Nucleus accumbens (tissue), 56 donors: ENCODE measurements at regions not wholly inside any gene's neighbourhood (a gene's known extent, or its start where the extent isn't known, plus 50 kb on each side); places are given as distances from the start of the nearest gene placed in this dataset.
"Not testable (repeated sequence)": the region's sequence is repeated elsewhere in the genome, so short reads cannot be mapped to it uniquely, and the experiment has no call there.

ENCODE experiments used
- DNase-seq, 56 donors: peaks; one replicate each; lab custom pipeline; 2025; lab: John Stamatoyannopoulos, UW

DNA sequence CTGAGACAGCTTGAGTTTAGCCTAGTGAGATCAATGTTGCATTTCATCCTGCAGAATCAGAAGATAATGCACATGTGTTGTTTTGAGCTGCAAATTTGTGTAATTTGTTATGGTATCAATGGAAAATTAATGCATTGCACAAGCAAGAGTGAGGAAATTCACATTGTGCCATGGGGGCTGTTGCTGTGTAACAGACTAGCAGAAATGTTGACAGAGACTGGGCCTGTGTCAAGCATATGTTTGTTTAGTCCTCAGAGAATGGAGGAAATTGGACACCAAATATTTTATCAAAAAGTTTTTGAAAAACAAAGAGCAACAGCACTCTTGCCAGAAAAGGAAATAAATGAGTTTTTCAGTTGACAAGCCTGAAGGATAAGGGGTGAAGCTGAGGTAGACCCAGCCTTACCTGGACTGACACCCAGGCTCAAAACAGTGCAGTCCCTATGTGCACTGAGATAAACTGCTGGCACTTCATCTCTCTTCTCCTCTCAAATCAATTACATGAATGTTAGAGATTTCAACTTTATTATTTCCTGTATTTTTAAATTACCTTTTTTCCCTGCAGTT lies 1150.0 kb downstream of the FSCB start:
- no peak for DNase-seq

GRCh38 chr14:43356382-43356781 lies 1150.7 kb downstream of the FSCB start:
- no peak for DNase-seq

DNA sequence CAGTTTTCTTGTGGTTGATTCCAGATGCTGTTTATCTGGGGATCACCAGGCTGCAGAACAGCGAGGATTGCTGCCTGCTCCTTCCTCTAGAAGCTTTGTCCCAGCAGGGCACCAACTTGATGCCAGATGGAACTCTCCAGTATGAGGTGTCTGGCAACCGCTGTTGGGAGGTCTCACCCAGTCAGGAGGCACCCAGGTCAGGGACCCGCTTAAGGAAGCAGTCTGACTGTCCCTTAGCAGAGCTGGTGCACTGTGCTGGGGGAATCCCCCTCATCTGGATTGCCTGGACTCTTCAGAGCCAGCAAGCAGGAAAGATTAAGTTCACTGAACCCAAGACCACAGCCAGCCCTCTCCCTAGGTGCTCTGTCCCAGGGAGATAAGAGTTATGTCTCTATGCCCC lies 1165.2 kb downstream of the FSCB start:
- no peak for DNase-seq

DNA sequence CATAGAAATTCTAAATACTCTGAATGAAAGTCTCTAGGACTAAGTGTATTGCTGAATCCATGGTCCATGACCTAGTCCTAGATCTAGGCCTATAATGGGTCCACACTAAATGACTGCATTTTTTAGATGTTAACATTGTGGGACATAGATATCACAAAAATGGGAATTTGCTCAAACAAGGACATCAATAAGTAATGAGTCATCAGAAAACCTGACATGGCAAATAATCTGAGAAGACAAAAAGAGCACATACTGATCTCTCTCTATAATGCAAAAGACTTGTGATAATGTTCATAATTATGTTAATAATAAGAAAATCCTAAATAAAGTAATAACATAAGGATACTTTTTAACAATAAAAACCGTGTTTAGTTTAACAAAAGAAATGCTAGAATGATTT lies 1168.4 kb downstream of the FSCB start:
- DNase-seq: no peak

- no peak for DNase-seq
These were observed 1170.7 kb downstream of the FSCB start for GRCh38 chr14:43336351-43336750.

- not testable (repeated sequence) for DNase-seq
These were observed 1180.3 kb downstream of the FSCB start for GRCh38 chr14:43326501-43327407.

DNA sequence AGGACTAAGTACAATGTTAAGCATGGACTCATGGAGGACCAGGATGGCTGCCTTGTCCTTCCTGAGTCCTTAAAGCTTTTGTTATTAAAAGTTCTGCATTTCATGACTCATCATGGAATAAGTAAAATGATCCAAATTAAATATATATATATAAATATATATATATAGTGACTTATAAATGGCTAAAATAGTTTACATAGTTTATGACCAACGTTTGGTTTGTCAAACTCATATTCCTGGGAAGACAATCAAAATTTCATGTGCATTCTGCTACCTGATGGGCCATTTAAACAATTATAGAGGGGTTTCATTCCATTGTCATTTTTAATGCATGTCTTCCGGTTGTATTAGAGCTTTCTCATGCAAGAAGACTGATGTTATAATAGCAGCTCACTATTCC lies 1190.7 kb downstream of the FSCB start:
- no peak for DNase-seq

- no peak for DNase-seq
These were observed 1193.4 kb downstream of the FSCB start for GRCh38 chr14:43313719-43314118.

DNA sequence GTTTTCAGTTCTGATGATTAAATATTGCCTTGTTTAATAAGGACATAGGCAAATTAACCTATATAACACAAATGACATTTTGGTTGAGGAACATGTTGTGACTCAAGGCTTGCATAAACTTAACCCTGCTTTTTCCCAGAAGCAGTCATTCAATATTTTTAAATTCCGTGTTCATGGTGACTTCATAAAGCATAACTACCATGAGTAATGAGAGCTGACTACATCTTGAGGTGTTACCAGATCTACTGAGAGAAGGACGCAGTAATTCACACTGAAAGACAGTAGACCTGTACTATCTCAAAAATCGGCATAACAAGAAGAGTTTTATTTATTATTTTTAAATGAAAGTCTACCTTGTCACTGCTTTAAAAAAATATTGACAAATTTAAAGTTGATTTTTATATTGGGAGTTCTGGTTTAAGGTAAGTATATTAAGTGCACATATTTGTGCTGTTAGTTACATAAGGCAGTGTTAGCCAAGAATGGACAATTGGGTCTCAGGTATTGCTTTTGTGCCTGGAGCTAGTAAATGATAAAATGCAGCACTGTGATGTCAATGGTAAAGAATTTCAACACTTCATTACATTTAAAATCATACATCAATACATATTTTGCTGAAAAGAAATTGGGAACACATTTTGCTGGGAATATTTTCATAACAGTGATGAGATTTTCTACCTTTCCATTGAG lies 1198.5 kb downstream of the FSCB start:
- no peak for DNase-seq

DNA sequence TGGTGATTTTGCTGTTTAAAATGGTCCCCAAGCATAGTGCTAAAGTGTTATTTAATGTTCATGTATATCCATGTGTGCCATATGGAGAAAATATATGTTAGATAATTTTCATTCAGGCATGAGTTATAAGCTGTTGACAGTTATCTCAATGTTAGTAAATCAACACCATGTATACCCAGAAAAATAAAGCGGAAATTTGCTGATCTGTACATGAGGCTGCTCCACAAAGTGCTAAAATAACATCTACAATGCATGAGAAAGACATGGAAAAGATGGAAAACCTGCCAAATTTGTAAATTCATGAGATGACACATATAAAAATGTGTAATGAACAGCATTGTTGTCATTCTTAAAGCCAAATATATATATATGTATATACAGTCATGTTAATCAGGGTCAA lies 1199.2 kb downstream of the FSCB start:
- no peak for DNase-seq

GRCh38 chr14:43306053-43306452 lies 1201.0 kb downstream of the FSCB start:
- no peak for DNase-seq

DNA sequence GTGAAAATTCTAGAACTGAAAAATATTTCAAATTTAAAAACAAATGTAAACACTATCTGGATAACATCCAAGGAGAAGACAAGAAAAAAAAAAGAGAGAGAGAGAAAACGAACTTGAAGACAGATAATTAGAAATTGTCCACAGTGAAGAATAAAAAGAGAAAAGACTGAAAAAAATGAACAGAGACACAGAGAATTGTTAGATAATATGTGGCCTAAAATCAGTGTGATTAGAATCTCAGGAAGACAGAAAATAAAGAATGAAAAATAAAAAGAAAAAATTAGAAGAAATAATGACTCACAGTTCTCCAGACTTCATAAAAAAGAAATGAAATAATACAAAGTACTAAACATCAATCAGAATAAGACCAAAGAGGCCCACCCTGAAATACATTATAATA lies 1209.3 kb downstream of the FSCB start:
- DNase-seq: no peak

GRCh38 chr14:43296061-43296460 lies 1211.0 kb downstream of the FSCB start:
- DNase-seq: not testable (repeated sequence)

GRCh38 chr14:43285575-43285974 lies 1221.5 kb downstream of the FSCB start:
- DNase-seq: no peak

- no peak for DNase-seq
These were observed 1247.0 kb downstream of the FSCB start for GRCh38 chr14:43260056-43260455.

GRCh38 chr14:43258396-43258795 lies 1248.7 kb downstream of the FSCB start:
- DNase-seq: no peak

DNA sequence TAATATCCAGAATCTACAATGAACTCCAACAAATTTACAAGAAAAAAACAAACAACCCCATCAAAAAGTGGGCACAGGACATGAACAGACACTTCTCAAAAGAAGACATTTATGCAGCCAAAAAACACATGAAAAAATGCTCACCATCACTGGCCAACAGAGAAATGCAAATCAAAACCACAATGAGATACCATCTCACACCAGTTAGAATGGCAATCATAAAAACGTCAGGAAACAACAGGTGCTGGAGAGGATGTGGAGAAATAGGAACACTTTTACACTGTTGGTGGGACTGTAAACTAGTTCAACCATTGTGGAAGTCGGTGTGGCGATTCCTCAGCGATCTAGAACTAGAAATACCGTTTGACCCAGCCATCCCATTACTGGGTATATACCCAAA lies 1250.1 kb downstream of the FSCB start:
- not testable (repeated sequence) for DNase-seq

- no peak for DNase-seq
These were observed 1254.2 kb downstream of the FSCB start for GRCh38 chr14:43252866-43253265.

DNA sequence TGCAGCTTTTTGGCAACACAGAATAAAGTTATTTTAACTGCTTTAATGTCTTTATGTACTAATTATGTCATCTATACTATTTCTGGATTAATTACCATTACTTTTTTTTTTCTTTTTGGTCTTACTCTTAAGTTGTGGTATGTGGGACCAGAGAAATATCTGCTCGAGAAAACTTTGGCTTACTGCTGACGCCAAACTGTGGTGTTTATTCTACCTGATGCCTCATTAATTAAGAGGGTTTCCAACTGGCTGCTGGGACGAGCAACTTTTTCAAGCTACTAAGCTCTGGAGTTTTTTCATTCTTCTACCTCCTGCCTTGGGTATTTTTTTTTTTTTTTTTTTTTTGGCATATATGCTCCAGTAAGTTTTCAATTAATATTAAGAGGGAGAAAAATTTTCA lies 1257.5 kb downstream of the FSCB start:
- DNase-seq: no peak

DNA sequence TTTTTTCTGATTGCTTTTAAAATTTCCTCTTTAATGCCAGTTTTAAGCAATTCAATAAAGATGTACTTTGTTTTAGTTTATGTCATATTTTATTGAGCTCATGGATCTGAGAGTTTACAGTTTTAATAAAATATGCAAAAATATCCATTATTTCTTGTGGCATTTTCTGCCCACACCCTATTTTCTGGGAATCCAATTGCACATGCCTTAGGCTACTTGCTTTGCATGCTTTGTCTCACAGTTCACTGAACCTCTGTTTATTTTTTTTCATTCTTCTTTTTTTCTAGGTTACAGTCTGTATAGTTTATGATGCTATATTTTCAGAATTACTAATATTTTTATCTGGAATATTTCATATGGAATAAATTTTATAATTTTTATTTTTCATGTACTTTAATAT lies 1258.0 kb downstream of the FSCB start:
- no peak for DNase-seq

DNA sequence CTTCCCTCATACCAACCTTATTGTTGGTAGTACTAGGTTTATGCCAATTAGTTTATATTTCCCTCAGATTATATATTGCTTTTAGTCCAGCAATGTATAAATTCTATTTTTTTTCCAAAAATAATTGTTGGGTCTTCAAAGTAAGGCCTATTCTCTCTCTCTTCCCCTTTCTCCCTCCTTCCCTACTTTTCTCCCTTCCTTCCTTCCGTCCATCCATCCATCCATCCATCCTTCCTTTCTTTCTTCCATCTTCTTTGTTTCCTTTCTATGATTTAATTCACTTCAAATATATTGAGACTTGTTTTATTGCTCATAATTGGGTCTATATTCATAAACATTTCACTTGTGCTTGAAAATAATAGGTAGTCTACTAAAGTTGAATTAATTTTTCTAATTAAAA lies 1259.2 kb downstream of the FSCB start:
- no peak for DNase-seq
